GM21367 (cell line): ENCODE measurements at regions not wholly inside any gene's neighbourhood (a gene's known extent, or its start where the extent isn't known, plus 50 kb on each side); places are given as distances from the start of the nearest gene placed in this dataset.
"Not testable (repeated sequence)": the region's sequence is repeated elsewhere in the genome, so short reads cannot be mapped to it uniquely, and the experiment has no call there.

Experiments used
- ATAC-seq: cut with Tn5 transposase; IDR thresholded peaks from one replicate; pipeline ENCODE4 v1.9.1; 2021; ENCODE audit not compliant: unreplicated experiment

DNA sequence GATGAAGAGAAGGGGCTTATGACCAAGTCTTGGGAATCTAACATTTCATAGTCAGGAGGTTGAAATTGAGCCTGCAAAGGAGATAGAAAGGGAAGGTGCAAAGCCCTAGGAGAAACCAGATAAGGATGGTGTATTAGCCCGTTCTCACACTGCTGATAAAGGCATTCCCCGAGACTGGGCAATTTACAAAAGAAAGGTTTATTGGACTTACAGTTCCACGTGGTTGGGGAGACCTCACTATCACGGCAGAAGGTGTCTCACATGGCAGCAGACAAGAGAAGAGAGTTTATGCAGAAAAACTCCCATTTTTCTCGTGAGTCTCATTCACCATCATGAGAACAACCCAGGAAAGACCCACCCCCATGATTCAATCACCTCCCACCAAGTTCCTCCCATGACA is 129.5 kb upstream of the LNX1 start:
- no peak for ATAC-seq

DNA sequence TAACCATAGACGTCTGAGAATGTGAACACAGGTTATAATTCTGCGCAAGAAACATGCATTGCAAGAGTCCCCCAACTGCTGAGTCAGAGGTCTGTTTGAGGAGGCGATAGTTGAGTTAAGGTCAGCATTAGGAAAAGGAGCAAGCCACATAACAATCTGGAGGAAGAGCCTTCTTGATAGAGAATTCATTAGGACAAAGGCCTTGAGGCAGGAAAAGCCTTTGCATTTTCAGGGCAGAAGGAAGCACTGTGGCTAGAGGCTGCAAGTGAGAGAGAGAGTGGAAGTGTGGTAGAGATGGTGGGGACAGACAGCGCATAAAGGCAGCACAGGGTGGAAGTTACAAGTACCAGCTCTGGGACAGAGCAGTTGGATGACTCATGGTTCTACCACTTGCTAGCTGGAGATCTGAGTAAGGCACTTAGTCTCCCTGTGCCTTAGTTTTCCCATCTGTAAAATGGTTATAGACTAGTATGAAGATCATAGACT is 125.8 kb upstream of the LNX1 start:
- no peak for ATAC-seq

DNA sequence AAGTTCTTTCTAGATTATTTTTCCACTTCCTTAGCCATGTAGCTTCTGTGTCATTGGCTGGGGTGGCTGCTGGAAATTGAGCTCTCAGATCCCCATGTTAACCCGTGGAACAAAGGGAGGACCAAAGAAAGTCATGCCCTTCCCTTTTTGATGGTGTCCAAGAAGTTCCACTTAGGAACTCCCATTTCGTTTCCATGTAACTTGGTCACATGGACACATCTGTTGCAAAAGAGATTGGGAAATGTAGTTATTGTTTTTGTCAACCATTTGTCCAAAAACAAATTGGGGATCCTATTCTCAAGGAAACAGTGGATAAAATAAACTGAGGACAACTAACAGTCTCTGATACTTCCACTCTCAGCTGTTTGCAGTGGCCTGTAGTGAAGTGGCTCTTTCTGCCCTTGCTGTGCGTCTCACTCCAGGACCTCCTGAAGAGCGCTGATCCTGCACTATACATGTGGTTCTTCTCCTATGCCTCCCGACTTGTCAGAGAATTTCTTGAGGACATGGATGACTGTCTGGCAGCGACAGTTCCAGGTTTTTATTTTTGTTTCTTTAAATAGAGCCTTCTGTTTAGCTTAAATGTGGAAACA is 125.3 kb upstream of the LNX1 start:
- no peak for ATAC-seq

DNA sequence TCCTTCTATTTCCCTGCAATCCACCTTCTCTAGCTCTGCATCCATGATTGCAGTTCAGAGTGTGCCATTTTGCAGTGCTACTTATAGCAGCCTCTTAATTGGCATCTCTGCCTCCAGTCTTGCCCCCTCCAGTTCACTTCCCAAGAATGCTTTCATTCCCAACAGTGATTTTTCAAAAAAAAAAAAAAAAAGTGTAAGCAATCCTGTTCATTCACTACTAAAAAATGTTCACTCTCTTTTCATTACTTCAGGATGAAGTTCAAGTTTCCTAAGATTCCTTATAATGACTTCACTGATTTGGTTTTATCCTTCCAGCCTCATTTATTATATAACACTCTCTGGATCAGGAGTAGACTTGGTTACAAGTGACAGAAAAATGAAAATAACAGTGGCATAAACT is 124.7 kb upstream of the LNX1 start:
- ATAC-seq: no peak

DNA sequence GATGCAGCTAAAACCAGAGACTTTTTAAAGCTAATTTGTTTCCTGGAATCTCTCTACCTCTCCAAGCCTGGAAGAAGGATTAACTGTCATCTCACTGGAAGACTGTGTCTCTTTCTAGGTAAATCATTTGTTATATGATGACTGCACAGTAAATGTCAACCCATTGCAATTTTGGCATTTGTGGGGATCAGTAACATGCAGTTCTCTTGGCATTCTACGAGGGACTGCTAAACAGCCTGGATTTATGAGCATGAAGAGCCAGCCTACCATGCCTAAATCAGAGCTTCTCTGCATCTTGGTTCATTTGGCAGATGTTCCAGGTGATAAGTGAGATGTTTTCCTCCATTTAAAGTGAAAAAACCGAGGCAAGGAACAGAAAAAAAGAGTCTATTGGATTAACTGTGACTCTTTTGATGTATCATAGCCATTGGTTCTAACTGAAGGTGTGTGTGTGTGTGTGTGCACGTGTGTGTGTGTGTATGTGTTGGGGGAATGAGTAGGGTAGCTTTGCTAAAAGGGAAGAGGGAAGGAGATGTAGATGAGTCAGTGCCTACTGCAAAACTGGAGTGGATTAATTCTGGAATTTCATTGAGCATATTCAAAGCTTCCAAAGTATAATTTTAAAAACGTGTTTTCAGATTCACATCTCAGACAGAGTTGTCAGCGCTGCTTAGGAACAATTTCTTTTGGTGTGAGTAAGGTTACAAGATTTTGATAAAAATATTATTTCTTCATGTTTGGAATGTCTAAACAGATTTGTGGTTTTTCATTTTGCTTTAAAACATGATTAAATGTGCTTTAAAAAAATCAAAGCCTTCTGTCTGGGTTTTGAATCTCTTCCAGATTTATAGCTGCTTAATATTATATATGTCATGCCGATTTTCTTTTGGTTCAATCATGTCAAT is 123.2 kb upstream of the LNX1 start:
- no peak for ATAC-seq

DNA sequence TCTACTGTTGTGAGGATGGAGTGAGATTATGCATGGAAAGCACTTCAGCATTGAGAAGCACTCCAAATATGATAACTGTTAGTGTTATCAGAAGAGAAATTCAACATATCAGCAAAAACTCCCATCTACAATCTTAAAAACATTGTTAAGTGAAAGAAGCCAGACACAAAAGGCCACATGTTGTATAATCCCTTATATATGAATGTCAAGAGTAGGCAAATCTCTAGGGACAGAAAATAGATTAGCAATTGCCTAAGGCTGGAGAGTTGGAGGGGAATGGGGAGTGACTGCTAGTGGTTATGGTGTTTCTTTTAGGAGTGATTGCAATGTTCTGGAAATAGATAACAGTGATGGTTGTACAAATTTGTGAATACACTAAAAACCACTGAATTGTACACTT is 122.5 kb upstream of the LNX1 start:
- ATAC-seq: no peak

DNA sequence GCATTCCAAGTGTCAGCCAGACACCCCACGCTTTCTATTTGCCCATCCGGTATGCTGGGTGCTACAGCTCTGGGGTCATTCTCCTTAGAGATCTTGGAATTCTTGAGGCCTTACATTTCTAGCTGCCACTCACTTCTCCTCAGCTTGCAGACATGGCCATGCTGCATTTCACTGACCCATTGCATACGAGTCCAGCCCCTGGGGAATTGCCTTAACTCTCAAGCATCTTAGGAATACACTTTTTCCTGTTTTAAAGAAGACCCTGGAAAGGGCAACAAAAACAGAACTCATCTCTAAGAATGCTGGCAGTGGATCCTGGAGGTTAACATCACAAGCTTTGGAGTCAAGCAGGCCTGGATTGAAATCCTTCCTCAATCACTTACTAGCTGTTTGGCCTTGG is 122.0 kb upstream of the LNX1 start:
- ATAC-seq: no peak

DNA sequence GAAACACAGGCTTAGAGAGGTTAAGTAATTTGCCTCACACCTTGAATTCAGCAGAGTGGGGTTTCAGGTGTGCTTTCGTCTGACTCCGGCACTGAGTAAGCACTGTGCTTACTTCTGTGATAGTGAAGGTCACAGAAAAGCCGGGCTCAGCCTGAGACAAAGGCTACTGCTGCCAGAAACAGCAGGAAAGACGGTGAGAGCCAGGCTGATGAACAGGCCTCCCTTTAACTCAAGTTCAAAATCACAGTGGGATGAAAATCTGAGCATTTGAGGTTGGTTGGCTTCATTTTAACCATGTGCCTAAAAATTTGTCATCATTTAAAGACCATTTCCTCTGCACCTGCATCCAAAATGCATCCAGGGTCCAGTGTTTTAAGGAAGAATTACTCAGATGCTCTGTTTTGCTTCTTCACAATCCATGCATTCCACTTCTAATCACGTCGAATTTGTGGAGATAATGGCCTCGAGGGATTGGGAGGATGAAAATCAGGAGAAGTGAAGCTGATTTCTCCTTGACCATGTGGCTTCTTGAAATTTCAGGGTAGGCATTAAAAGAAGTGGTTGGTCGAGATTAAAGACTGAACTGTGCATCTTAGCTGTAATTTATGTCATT is 121.2 kb upstream of the LNX1 start:
- ATAC-seq: no peak

DNA sequence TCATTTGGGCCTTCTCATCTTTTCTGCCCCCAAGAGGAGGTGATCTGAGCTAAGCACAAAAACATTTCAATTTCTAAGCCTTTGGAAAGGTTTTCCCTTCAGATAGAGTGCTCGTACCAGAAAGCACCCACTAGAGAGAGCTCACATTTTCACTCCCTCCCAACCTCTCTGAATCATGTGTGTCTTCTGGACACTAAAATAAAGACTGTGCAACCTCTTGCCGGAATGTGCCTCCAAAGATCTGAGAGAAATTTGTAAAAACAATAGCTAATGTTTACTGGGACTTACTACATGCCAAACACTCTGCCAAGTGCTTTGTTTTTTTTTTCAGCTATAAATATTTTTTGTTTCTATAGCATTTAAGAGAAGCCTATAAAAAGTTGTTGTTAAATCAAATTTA is 120.6 kb upstream of the LNX1 start:
- no peak for ATAC-seq

DNA sequence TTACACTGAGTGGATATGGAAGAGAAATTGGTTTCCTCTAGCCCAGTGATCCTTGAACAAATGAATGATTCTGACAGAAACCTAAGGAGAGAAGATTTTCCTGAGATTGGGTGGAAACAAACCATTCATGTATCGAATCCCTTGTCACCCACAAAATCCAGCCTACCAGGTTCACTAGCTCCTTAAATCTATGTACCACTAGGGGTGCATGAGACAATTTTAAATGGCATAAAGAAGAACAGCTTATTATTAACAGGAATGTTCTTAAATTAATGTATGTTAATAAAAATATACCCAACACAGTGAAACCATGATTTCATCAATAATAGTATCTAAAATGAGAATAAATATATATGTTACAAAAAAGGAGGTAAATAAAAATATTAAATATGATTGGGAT is 118.4 kb upstream of the LNX1 start:
- no peak for ATAC-seq

DNA sequence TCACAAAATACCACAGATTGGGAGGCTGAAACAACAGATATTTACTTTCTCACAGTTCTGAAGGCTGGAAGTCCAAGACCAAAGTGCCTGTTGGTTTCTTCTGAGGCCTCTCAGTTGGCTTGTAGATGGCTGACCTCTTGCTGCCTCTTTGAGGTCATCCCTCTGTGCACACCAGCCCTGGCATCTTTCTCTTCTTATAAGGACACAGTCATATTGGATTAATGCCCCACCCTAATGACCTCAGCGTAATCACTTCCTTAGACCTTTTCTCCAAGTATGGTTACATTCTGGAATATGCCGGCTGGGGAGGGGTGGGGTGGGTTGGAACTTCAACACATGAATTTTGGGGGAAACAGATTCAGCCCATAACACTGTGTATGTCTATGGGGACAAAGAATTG is 116.2 kb upstream of the LNX1 start:
- ATAC-seq: no peak

DNA sequence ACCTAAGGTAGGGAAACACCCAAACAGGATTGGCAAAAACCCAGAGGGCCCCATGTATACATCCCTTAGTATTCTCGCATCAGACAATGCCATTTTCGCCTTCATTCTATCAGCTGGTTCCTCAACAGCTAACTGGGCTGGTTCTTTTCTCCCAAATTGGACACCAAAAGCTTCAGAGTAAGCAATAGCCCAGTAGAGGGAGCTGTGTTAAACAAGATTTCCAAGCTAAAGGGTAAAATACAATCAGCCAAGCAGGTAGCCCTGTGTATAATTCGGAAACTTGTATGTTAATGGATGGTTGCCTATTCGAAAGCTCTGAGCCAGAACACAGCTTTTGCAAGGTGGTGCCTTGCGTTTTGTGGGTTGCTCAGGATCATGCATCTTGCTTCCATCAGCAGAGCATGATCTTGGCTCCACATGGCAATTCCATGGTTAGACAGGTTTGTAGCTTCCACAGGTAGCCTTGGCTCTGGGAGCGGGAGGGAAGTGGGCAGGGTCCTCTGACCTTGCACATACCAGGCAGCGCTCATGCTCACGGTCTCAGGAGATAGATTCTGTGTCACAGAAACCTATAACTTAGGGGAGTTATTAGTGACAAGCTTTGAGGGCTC is 115.2 kb upstream of the LNX1 start:
- no peak for ATAC-seq

DNA sequence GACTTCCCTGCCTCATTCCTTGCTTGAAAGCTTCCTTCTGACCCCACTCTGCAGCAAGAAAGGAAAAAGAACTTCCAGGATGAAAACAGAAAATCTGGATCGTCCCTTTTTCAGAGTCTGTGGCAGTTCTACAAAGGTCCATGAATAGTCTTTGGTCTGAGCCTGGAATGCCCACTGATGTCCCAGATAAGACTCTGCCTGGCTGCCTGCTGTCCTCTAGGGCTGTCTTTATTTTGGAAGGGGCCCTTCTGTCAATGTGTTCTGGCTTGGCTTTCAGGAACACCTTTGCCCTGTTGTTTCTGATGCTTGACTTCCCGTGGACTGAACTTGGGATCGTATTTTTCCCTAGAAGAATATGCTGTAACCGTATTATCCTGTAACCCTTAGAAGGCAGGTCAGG is 114.7 kb upstream of the LNX1 start:
- ATAC-seq: no peak

DNA sequence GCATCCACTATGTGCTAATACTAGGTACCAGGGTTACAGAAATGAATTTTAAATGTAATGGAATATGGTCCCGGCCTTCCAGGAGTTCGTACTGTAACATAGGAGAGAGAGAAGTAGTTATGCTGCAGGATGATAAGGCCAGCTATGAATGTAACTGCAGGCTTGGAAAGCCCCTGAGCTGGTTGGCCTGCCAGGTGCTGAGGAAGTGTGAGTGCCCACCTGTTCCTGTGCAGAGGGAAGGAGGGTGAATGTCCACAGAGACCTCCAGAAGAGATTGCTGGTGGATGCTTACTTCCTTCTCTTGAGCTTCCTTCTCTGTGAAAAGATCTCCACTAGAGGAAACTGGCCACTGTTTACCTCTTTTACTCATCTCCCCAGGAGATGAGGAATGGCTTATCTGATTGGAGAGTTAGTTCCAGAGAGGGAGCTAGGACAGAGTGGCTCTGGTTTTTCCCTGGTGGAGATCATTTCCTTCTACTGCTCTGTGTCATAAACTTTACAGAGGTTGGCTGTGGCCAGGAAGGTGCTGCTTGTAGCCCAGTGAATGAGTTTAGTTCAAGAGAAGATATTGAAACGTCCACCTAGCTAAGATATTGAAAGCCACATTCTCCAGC is 114.0 kb upstream of the LNX1 start:
- ATAC-seq: no peak

DNA sequence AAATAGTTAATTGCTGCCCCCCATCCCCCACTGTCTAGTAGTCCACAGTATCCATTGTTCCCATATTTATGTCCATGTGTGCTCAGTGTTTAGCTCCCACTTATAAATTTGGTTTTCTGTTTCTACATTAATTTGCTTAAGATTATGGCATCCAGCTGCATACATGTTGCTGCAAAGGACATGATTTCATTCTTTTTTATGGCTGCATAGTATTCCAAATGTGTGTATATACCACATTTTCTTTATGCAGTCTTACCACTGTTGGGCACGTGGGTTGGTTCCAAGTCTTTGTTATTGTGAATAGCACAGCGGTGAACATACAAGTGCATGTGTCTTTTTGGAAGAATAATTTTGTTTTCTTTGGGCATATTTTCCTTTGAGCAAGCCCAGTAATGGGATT is 113.0 kb upstream of the LNX1 start:
- no peak for ATAC-seq

DNA sequence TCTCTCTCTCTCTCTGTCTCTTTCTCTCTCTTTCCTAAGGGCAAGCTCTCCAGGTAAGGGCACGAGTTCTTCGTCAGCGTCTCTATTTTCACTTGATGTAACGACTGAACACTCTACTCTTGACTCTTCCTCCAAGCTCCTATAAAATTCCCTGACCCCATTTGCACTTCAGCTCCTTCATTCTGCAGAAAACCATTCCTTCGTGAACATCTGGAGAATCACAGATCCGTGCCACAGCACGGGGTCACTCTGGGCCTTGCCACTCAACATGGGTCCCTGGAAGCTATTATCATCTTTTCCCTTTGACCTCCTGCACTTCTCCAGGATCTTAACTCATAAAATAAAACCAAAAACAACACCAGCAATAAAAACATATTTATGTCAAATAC is 112.0 kb upstream of the LNX1 start:
- no peak for ATAC-seq

DNA sequence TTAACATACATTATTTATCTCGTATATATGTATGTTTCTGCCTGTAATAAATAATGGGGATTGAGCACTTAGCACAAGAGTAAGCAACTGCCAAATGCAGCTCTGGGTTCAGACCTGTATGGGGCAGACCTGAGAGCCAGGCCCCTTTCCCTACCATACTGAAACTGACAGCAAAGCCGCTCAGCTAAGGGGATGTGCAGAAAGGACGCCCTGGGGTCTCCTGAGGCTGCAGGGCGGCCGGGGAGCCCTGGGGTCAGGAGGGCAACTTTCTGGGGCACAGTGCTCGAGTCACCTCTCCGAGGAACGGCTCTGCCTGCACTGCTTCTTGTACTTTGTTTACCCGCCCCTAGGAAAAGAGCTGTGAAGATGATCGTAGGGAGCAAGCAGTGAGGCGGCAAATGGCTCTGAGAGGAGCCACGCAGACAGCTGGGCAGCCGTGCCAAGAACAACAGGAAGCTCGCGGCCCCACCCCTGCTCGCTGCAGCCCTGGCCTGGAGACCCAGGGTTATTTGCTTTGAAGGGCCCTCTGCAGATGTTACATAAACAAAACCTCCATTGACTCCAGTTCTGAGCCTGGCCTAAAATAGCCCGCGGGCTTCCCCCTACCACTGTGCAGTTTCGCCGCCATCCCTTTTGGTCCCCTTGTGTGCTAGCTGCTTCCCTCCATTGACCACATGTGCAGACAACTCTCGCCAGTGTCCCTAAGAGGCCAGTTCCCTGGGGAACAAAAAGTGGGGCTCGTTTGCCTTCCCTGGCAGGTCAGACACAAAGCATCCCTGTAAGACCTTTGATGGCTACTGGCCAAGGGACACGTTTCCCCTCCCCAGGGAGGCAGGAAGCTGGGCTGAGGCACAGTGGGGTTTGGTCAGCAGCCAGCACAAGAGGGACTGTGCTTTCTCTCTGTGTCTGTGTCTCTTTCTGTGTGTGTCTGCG is 111.3 kb upstream of the LNX1 start:
- ATAC-seq: peak; percentile 78

DNA sequence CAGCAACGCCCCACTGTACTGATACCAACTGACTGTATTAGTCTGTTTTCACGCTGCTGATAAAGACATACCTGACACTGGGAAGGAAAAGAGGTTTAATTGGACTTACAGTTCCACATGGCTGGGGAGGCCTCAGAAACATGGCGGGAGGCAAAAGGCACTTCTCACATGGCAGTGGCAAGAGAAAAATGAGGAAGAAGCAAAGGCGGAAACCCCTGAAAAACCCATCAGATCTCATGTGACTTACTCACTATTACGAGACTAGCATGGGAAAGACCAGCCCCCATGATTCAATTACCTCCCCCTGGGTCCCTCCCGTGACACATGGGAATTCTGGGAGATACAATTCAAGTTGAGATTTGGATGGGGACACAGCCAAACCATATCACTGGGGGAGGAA is 110.0 kb upstream of the LNX1 start:
- not testable (repeated sequence) for ATAC-seq

DNA sequence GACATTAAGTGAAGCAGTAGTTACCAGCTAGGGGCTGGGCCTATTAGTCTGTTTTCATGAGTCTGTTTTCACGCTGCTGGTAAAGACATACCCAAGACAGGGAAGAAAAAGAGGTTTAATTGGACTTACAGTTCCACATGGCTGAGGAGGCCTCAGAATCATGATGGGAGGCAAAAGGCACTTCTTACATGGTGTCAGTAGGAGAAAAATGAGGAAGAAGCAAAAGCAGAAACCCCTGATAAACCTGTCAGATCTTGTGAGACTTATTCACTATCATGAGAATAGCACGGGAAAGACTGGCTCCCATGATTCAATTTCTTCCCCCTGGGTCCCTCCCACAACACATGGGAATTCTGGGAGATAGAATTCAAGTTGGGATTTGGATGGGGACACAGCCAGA is 108.0 kb upstream of the LNX1 start:
- ATAC-seq: not testable (repeated sequence)

DNA sequence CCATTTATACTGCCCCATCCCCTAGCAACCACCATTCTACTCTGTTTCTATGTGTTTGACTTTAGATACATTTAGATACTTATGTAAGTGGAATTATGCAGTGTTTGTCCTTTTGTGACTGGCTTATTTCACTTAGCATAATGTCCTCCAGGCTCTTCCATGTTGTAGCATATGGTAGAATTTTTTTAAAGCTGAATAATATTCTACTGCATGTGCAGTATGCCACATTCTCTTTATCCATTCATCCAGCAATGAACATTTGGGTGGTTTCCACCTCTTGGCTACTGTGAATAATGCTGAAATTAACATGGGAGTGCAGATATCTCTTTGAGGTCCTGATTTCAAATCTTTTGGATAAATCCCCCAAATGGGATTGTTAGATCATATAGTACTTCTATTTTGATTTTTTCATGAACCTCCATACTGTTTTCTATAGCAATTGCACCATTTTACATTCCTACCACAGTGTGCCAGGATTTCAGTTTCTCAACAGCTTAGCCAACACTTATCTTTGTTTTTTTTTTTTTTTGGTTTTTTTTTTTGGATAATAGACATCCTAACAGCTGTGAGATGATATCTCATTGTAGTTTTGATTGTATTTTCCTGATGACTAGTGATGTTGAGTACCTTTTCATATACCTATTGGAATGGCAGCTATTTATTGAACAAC is 105.9 kb upstream of the LNX1 start:
- no peak for ATAC-seq
